ENCODE measurements at regions not wholly inside any gene's neighbourhood (a gene's known extent, or its start where the extent isn't known, plus 50 kb on each side); places are given as distances from the start of the nearest gene placed in this dataset.
"Not testable (repeated sequence)": the region's sequence is repeated elsewhere in the genome, so short reads cannot be mapped to it uniquely, and the experiment has no call there.

GRCh38 chr7:55261386-55261770 lies 103.8 kb upstream of the LANCL2 start:
- no peak for DNase-seq

GRCh38 chr7:55265328-55265727 lies 99.8 kb upstream of the LANCL2 start:
- DNase-seq, result not testable (repeated sequence)

- no peak for DNase-seq
These were observed 99.1 kb upstream of the LANCL2 start for GRCh38 chr7:55265836-55266642.

GRCh38 chr7:55271069-55271626 lies 94.0 kb upstream of the LANCL2 start:
- DNase-seq, result no peak

GRCh38 chr7:55271661-55272060 lies 93.5 kb upstream of the LANCL2 start:
- DNase-seq, result no peak

GRCh38 chr7:55272328-55272727 lies 92.8 kb upstream of the LANCL2 start:
- no peak for DNase-seq

- DNase-seq, result no peak
These were observed 91.8 kb upstream of the LANCL2 start for GRCh38 chr7:55273186-55273980.

GRCh38 chr7:55274156-55274555 lies 91.0 kb upstream of the LANCL2 start:
- no peak for DNase-seq

GRCh38 chr7:55275291-55276200 lies 89.6 kb upstream of the LANCL2 start:
- no peak for DNase-seq

GRCh38 chr7:55276572-55277295 lies 88.4 kb upstream of the LANCL2 start:
- no peak for DNase-seq

- no peak for DNase-seq
These were observed 87.2 kb upstream of the LANCL2 start for GRCh38 chr7:55277916-55278315.

- DNase-seq, result no peak
These were observed 86.8 kb upstream of the LANCL2 start for GRCh38 chr7:55278321-55278720.

- no peak for DNase-seq
These were observed 85.9 kb upstream of the LANCL2 start for GRCh38 chr7:55279080-55279845.

- DNase-seq, result peak; percentile 26
These were observed 85.1 kb upstream of the LANCL2 start for GRCh38 chr7:55280031-55280454.

- DNase-seq, result no peak
These were observed 79.5 kb upstream of the LANCL2 start for GRCh38 chr7:55285665-55286064.

- no peak for DNase-seq
These were observed 78.5 kb upstream of the LANCL2 start for GRCh38 chr7:55286666-55287065.

GRCh38 chr7:55288070-55288824 lies 76.9 kb upstream of the LANCL2 start:
- no peak for DNase-seq

GRCh38 chr7:55296070-55296469 lies 69.1 kb upstream of the LANCL2 start:
- DNase-seq, result no peak

GRCh38 chr7:55299273-55299967 lies 65.7 kb upstream of the LANCL2 start:
- no peak for DNase-seq

- no peak for DNase-seq
These were observed 61.9 kb upstream of the LANCL2 start for GRCh38 chr7:55303220-55303619.

Data from CD4-positive, alpha-beta T cell treated with Interferon gamma for 1 hour (primary cell).